Progenitor cell of endocrine pancreas (in vitro differentiated cells): ENCODE measurements at regions not wholly inside any gene's neighbourhood (a gene's known extent, or its start where the extent isn't known, plus 50 kb on each side); places are given as distances from the start of the nearest gene placed in this dataset.

ENCODE experiments used
- DNase-seq: peaks from one replicate; pipeline ENCODE4 v3.0.0; 2021; ENCODE audit warnings: low spot score; ENCODE audit not compliant: unreplicated experiment
- H3K27ac Mint-ChIP-seq: 2 replicates; pipeline ENCODE4 v1.8.0; 2021; ENCODE audit warnings: mild to moderate bottlenecking, moderate library complexity, mixed read lengths
- H3K27me3 Mint-ChIP-seq: 2 replicates; pipeline ENCODE4 v1.8.0; 2021; ENCODE audit warnings: mixed read lengths
- H3K36me3 Mint-ChIP-seq: 2 replicates; pipeline ENCODE4 v1.8.0; 2022; ENCODE audit warnings: mixed read lengths; ENCODE audit not compliant: insufficient read depth
- H3K4me1 Mint-ChIP-seq: 2 replicates; pipeline ENCODE4 v1.8.0; 2021; ENCODE audit warnings: low read depth, mixed read lengths
- H3K4me3 Mint-ChIP-seq: 2 replicates; pipeline ENCODE4 v1.8.0; 2021; ENCODE audit warnings: low read depth, mild to moderate bottlenecking, moderate library complexity, mixed read lengths
- H3K9me3 Mint-ChIP-seq: 2 replicates; pipeline ENCODE4 v1.8.0; 2021; ENCODE audit warnings: low read depth, mixed read lengths
- CTCF ChIP-seq: fragments of 200-600 bp; sonication (generic); IDR thresholded peaks from one replicate; pipeline ENCODE4 v1.5.0; 2021; ENCODE audit warnings: antibody characterized with exemption, mild to moderate bottlenecking; ENCODE audit not compliant: unreplicated experiment

- Mint-ChIP-seq H3K27ac (no peak overlapping the region), H3K27me3 (peaks cover 12% of the 10 kb centered on the region)
These were observed 343.7 kb downstream of the INSIG2 start for GRCh38 chr2:118431997-118432396.

GRCh38 chr2:118431586-118431985 lies 343.3 kb downstream of the INSIG2 start:
- H3K9me3 Mint-ChIP-seq = no peaks in the 10 kb centered on the region
- H3K4me1 Mint-ChIP-seq = peaks cover 5% of the 10 kb centered on the region
- no peak overlapping the region for H3K27ac Mint-ChIP-seq
- H3K27me3 Mint-ChIP-seq = peaks cover 12% of the 10 kb centered on the region
- H3K4me3 Mint-ChIP-seq = no peak overlapping the region
- DNase-seq = no peak
- no peak for TF ChIP-seq CTCF
- H3K36me3 Mint-ChIP-seq = no peaks in the 10 kb centered on the region

More at GRCh38 chr2:118431997-118432396, 343.7 kb downstream of the INSIG2 start:
- H3K9me3 Mint-ChIP-seq = no peaks in the 10 kb centered on the region
- H3K36me3 Mint-ChIP-seq = no peaks in the 10 kb centered on the region
- H3K4me3 Mint-ChIP-seq = no peak overlapping the region
- no peak for DNase-seq
- peaks cover 5% of the 10 kb centered on the region for H3K4me1 Mint-ChIP-seq
- no peak for TF ChIP-seq CTCF

- no peak overlapping the region for H3K27ac Mint-ChIP-seq
- peaks cover 13% of the 10 kb centered on the region for H3K27me3 Mint-ChIP-seq
- no peak overlapping the region for H3K4me3 Mint-ChIP-seq
- no peaks in the 10 kb centered on the region for H3K36me3 Mint-ChIP-seq
- DNase-seq = no peak
- H3K4me1 Mint-ChIP-seq = peaks cover 5% of the 10 kb centered on the region
- no peaks in the 10 kb centered on the region for H3K9me3 Mint-ChIP-seq
- TF ChIP-seq CTCF = no peak
These were observed 342.9 kb downstream of the INSIG2 start for GRCh38 chr2:118431165-118431517.

- Mint-ChIP-seq H3K4me3 (no peak overlapping the region), H3K36me3 (no peaks in the 10 kb centered on the region), H3K4me1 (peaks cover 2% of the 10 kb centered on the region), H3K27me3 (peaks cover 15% of the 10 kb centered on the region), H3K9me3 (no peaks in the 10 kb centered on the region), H3K27ac (no peak overlapping the region)
- no peak for TF ChIP-seq CTCF
- no peak for DNase-seq
These were observed 342.4 kb downstream of the INSIG2 start for GRCh38 chr2:118430510-118431164.

- no peak for TF ChIP-seq CTCF
- H3K36me3 Mint-ChIP-seq = no peaks in the 10 kb centered on the region
- no peak overlapping the region for H3K27ac Mint-ChIP-seq
- H3K4me1 Mint-ChIP-seq = no peaks in the 10 kb centered on the region
- DNase-seq = no peak
- peaks cover 8% of the 10 kb centered on the region for H3K9me3 Mint-ChIP-seq
- H3K27me3 Mint-ChIP-seq = peaks cover 17% of the 10 kb centered on the region
- H3K4me3 Mint-ChIP-seq = no peak overlapping the region
These were observed 336.9 kb downstream of the INSIG2 start for GRCh38 chr2:118425191-118425590.
